ENCODE measurements at regions not wholly inside any gene's neighbourhood (a gene's known extent, or its start where the extent isn't known, plus 50 kb on each side); places are given as distances from the start of the nearest gene placed in this dataset.

- TF ChIP-seq CTCF (conservative IDR thresholded peaks at IDR 0.05; ENCODE audit: low read depth, low read length), result no peak
- TF ChIP-seq EZH2 (IDR thresholded peaks at IDR 0.05; ENCODE audit: borderline replicate concordance, low read depth, low read length, poor library complexity, severe bottlenecking), result no peak
These were observed 65.6 kb upstream of the PGM2 start for GRCh38 chr4:37760840-37761239.
